HG02623 (cell line): ENCODE measurements at regions not wholly inside any gene's neighbourhood (a gene's known extent, or its start where the extent isn't known, plus 50 kb on each side); places are given as distances from the start of the nearest gene placed in this dataset.

Source experiments
- ATAC-seq: cut with Tn5 transposase; IDR thresholded peaks from one replicate; pipeline ENCODE4 v1.9.1; 2021; ENCODE audit warnings: moderate library complexity; ENCODE audit not compliant: unreplicated experiment

DNA sequence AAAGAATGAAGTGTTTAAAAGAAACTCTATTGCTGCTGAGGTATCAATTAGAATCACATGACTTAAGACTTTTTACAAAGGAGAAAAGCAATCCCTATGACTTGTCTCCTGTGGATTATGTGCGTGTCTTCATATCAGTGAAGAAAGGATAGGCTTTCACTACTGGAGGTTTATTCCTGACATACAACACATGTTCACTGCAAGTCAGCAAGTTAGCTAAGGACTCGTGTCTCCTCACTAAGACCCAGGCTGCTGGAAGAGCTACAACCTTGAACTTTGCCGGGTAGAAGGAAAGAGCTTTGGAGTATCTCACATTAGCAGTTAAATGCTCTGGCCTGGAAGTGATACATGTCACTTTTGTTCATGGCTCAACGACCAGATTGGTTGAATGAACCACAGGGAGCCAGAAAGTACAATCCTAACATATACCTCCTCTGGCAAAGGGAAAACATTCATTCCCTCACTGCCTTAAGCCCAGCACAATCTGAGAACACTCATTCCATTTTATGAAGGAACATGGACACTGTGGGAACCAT, 215.3 kb downstream of the RNF152 start:
- no peak for ATAC-seq

DNA sequence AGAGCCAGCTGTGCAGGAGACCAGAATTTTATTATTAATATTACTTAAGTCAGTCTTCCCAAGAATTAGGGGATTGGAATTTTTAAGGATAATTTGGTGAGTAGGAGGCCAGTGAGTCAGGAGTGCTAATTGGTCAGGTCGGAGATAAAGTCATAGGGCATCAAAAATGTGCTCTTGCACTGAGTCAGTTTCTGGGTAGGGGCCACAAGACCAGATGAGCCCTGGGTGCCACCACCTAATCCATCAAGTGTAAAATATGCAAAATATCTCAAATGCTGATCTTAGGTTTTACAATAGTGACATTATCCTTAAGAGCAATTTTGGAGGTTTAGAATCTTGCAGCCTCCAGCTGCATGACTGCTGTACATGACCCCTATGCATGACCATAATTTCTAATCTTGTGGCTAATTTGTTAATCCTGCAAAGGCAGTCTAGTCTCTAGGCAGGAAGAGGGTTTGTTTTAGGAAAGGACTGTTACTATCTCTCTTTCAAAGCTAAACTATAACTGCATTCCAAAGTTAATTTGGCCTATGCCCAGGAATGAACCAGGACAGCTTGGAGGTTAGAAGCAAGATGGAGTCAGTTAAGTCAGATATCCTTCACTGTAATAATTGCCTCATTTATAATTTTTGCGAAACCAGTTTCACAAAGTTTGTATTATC, 215.9 kb downstream of the RNF152 start:
- no peak for ATAC-seq

- ATAC-seq: no peak
Measured at GRCh38 chr18:61669320-61669719, 223.5 kb downstream of the RNF152 start.

DNA sequence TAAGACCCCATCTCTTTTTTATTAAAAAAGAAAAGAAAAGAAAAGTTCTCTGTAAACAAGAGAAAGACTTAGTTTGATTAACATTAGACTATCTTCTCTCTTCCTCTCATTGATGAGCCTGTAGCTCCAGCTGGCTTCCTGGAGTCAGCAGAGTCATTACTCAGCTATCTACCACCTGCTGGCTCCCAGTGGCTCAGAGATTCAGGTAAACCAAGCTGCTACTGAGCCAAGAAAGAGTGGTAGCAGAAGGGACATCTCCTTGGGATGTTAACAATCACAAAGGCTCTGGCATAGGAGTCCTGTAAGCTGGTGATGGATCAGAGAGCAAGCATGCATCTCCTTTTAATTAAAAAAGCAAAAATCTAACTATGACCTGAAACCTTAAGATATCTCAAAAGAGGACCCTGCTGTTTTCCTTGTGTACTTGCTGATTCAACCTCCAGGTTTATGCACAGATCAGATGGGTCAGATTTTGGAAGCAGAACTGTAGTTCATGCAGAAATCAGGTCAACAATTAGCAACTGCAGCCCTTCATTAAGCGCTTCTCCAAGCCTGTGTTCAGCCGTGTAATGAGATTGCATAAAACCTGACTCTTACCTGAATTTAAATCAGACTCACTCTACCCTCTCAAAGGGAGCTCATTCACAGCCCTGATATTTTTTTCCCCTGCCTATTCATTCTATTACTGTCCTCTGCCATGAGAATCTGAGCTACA, 225.8 kb downstream of the RNF152 start:
- ATAC-seq: no peak

DNA sequence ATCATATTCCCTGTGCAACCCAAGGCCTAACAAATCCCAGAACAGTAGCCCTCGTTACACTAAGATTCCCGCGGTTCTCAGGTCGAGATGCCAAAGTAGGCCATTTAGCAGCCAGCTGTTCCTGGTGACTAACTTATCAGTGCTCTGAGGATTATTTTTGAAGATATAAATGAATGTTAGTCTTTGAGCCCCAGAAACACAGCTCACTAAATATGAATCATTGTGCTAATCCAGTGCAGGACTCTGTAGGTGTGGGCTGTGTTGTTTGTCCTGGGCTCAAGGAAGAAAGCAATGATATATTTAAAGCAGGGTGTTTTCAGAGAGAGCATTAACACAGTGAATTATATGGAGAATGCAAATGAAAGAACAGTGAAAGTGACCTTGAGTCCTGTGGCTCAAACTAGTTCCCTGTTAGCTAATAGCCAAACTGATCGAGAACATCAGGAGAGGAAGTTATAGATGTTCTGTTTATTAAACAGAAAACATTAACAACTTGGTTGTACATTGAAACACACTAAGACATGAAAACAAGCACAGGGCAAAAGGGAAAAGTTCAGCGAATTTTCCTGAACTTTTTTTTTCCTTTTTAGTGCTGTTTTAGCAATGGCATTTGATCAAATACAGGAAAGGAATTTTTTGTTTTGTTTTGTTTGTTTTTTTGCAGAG, 228.3 kb downstream of the RNF152 start:
- no peak for ATAC-seq

DNA sequence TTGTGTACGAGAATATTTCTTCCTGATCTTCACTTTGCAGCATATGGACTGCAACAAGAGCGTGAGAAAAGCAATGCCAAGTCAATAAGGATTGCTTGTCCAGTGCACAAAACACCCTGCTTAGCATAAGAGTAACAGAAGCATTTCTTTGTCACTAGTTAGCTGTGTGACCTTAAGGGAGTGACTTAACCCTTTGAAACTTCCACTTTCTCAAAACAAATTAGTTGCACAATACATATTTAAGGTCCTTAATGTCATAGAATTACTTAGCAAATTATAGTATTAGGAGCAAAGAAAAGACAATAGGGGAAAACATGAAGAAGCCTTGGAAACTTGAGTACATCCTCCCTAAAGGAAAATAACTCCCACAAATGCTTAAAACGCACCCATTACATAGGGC, 230.1 kb downstream of the RNF152 start:
- ATAC-seq: no peak

- no peak for ATAC-seq
Measured at GRCh38 chr18:61658431-61658830, 234.4 kb downstream of the RNF152 start.

- no peak for ATAC-seq
Measured at GRCh38 chr18:61657066-61657732, 235.6 kb downstream of the RNF152 start.

- ATAC-seq: no peak
Measured at GRCh38 chr18:61655630-61656029, 237.2 kb downstream of the RNF152 start.

GRCh38 chr18:61653823-61654551, 238.8 kb downstream of the RNF152 start:
- no peak for ATAC-seq

GRCh38 chr18:61651880-61652268, 240.9 kb downstream of the RNF152 start:
- ATAC-seq: no peak

DNA sequence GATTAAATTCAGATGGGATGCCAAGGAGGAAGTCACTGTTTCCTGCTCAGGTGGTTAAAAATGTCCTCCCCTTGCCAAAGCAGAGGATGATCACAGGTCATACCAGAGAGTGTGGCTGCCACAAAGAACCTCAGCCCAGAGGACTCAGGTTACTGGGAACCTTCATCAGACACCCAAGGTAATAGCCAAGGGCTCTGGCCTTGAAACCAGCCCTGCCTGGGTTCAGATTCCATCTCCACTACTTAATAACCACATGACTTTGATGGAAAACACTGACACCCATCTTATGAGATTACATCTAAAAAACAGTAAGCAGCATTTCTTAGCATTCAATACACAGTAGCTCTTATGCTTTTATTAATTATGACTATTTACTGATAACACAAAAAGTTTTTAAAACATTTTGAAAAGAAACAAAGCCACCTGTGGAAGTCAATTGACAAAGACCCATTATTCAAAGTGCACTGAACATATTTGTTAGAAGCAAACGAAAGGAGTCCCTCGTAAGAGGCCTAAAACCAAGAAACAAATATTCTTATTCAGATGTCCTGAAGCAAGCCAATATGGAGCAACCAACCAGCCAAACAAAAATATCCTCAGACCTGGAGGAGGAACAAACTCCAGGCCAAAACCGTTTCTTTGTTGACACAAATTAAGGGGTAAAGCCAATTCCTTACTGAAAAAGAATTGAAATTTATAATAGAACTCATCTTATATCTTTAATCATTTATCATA, 241.5 kb downstream of the RNF152 start:
- ATAC-seq: no peak

- ATAC-seq: no peak
Measured at GRCh38 chr18:61643884-61644647, 248.7 kb downstream of the RNF152 start.

- ATAC-seq: no peak
Measured at GRCh38 chr18:61639886-61640285, 252.9 kb downstream of the RNF152 start.

- ATAC-seq: no peak
Measured at GRCh38 chr18:61637905-61638595, 254.8 kb downstream of the RNF152 start.

GRCh38 chr18:61637319-61637718, 255.5 kb downstream of the RNF152 start:
- no peak for ATAC-seq

GRCh38 chr18:61635901-61636528, 256.8 kb downstream of the RNF152 start:
- peak; percentile 57 for ATAC-seq

DNA sequence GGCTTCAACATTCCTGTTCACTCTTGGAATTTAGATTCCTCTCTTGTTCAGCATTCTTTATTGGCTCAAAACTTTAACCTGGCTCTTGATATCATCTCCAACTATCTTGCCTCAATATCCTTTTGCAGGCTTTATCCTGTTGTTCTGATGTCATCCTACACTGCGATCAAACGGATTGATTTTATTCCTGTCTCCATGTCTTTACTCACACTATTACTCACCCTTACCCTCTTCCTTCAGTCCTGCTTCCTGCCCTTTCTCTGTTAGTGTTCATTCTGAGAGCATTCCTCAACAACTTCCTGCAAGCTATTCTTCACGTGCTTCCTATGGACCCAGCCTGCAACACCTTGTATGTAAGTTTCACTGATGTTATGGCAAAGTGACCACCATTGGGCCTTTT, 264.7 kb downstream of the RNF152 start:
- ATAC-seq: no peak
